ENCODE measurements at regions not wholly inside any gene's neighbourhood (a gene's known extent, or its start where the extent isn't known, plus 50 kb on each side); places are given as distances from the start of the nearest gene placed in this dataset.
A peak's percentile ranks its signal among the peaks of the same experiment; 100 is the strongest.

DNA sequence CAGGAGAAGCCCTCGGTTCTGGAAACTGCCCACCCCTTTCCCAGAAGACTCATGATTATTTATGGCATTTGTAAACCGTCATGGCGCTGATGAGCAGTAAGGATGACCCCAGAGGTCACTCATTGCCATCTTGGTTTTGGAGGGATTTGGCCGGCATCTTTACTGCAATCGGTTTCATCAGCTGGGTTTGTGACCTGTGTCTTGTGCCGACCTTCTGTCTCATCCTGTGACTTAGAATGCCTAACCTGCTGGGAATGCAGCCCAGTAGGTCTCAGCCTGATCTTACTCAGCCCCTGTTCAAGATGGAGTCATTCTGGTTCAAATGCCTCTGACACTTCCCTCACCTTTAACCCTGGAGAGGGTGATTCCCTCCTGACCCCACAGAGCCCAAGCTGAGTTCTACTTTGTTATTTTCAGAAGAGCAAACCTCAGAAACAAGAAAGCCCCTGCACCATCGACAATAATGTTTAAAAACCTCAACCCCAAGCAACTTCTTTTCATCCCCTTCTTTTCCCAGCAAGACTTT, 105.5 kb upstream of the SFSWAP start:
- Histone ChIP-seq H3K4me3 (no peak overlapping the region), H3K27me3 (replicated peaks; ENCODE audit: insufficient read depth) (no peaks in the 10 kb centered on the region), H3K27ac (no peak overlapping the region), H3K36me3 (no peaks in the 10 kb centered on the region), H3K9me3 (no peaks in the 10 kb centered on the region), H3K4me1 (ENCODE audit: control insufficient read depth in 1 of 2, low read depth in 2 of 2) (no peaks in the 10 kb centered on the region)
- ATAC-seq (ENCODE audit: insufficient number of reproducible peaks, low FRiP score, low read depth) (no peak), DNase-seq (ENCODE audit: low spot score) (no peak)
- TF ChIP-seq, protein P1, sequence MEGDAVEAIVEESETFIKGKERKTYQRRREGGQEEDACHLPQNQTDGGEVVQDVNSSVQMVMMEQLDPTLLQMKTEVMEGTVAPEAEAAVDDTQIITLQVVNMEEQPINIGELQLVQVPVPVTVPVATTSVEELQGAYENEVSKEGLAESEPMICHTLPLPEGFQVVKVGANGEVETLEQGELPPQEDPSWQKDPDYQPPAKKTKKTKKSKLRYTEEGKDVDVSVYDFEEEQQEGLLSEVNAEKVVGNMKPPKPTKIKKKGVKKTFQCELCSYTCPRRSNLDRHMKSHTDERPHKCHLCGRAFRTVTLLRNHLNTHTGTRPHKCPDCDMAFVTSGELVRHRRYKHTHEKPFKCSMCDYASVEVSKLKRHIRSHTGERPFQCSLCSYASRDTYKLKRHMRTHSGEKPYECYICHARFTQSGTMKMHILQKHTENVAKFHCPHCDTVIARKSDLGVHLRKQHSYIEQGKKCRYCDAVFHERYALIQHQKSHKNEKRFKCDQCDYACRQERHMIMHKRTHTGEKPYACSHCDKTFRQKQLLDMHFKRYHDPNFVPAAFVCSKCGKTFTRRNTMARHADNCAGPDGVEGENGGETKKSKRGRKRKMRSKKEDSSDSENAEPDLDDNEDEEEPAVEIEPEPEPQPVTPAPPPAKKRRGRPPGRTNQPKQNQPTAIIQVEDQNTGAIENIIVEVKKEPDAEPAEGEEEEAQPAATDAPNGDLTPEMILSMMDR (IDR thresholded peaks at IDR 0.05) = no peak

DNA sequence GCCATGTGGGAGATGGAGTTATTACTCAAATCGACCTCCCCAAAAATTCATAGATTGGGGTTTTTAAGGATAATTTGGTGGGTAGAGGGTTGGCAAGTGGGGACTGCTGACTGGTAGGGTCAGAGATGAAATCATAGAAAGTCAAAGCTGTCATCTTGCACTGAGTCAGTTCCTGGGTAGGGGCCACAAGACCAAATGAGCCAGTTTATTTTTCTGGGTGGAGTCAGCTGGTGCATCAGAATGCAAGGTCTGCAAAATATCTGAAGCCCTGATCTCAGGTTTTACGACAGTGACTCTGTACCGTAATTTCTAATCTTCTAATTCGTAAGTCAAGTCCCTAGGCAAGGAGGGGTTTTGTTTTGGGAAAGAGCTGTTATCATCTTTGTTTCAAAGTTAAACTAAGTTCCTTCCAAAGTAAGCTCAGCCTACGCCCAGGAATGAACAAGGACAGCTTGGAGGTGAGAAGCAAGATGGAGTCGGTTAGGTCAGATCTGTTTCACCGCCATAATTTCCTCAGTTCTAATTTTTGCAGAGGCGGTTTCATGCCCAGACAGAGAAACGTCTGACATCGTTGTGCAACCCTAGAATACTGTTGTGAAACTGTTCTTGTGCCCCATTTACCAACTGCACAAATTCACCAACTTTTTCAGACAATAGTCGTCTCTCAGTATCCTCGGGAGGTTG, 104.5 kb upstream of the SFSWAP start:
- Histone ChIP-seq H3K27ac (no peak overlapping the region), H3K27me3 (replicated peaks; ENCODE audit: insufficient read depth) (no peaks in the 10 kb centered on the region), H3K36me3 (no peaks in the 10 kb centered on the region), H3K4me1 (ENCODE audit: control insufficient read depth in 1 of 2, low read depth in 2 of 2) (no peaks in the 10 kb centered on the region), H3K4me3 (no peak overlapping the region), H3K9me3 (no peaks in the 10 kb centered on the region)
- no peak for ATAC-seq (ENCODE audit: insufficient number of reproducible peaks, low FRiP score, low read depth)
- TF ChIP-seq, protein P1 (IDR thresholded peaks at IDR 0.05) = no peak
- DNase-seq (ENCODE audit: low spot score) = no peak

DNA sequence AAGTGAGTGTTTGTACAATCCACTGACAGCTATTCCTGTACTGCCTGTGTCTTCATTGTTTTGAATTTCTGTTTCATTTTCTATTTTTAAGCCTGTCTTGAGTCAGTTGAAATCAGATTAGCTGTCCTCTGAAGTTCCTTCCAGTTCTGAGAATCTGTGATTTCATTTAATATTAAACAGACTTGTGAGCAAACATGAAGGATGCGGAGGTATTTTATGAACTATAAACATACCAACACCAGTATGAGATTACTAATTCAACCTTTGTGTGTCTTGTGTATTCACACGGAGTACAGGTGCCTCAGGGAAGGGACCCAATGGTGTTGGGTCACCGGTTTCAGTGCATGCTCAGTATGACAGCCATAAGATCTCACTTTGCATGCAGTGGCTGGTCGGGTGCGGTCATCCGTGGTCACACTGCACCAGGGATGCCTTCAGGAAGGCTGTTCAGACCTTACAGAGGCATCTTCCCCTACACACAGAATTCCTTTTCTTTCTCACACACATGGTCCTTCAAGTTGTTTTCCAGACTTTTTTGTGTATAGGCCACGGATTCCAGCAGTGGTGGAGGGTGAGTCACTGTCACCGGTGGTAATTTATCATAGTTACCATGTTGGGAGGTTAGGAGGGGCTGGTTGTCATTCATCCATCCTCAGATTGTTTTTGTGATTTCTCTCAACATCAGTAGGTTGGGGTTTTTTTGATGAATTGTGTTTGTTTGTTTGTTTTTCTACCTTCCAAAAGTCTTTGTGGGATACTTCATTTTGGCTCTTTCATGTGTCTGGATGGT, 103.0 kb upstream of the SFSWAP start:
- Histone ChIP-seq H3K36me3 (no peaks in the 10 kb centered on the region), H3K27me3 (replicated peaks; ENCODE audit: insufficient read depth) (no peaks in the 10 kb centered on the region), H3K9me3 (no peaks in the 10 kb centered on the region), H3K4me3 (no peak overlapping the region), H3K27ac (no peak overlapping the region), H3K4me1 (ENCODE audit: control insufficient read depth in 1 of 2, low read depth in 2 of 2) (no peaks in the 10 kb centered on the region)
- no peak for ATAC-seq (ENCODE audit: insufficient number of reproducible peaks, low FRiP score, low read depth)
- TF ChIP-seq, protein P1 (IDR thresholded peaks at IDR 0.05) = no peak
- DNase-seq (ENCODE audit: low spot score) = no peak

DNA sequence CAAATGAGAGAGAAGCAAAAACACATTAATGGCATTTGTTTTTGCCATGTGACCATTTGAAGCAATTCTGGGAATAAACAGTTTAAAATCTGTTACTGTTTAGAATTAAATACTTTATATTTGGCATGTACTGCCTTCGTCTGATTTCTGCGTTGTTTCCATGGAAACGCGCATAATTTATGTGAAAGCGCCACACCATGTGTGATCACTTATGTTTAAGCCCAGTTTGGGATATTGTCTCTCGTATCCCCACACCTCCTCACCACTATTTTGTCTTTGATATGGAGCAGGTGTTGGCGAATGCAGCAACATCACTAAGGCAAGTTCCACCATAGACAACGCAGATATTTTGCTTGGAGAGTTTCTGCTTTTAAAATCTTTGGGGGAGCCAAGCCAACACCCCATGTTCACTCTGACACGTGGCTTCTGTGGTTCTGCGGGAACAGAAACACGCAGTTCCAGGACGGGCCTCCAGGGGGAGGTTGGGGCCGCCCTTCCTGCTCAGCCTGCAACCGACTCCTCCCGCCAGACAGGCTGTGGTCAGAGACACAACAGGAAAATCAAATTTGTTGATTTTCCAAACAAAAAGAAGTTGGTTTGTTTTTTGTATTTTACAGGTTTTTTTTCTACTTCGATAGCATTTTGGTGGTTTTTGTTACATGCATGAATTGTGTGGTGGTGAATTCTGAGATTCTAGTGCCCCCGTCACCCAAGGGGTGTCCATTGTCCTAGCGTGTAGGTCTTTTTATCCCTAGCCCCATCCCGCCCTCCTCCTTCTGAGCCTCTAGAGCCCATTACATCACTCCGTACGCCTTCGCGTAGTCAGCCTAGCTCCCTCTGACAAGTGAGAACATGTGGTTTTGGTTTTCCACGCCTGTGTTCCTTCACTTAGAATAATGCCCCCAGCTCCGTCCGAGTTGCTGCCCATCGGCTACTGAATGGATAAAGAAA, 101.9 kb upstream of the SFSWAP start:
- peak overlapping the region; percentile 17 for H3K4me3 ChIP-seq
- no peaks in the 10 kb centered on the region for H3K9me3 ChIP-seq
- H3K4me1 ChIP-seq (ENCODE audit: control insufficient read depth in 1 of 2, low read depth in 2 of 2) = no peaks in the 10 kb centered on the region
- no peak overlapping the region for H3K27ac ChIP-seq
- ATAC-seq (ENCODE audit: insufficient number of reproducible peaks, low FRiP score, low read depth) (peak; percentile 69), DNase-seq (ENCODE audit: low spot score) (no peak)
- no peaks in the 10 kb centered on the region for H3K36me3 ChIP-seq
- no peaks in the 10 kb centered on the region for H3K27me3 ChIP-seq (replicated peaks; ENCODE audit: insufficient read depth)
- TF ChIP-seq, protein P1 (IDR thresholded peaks at IDR 0.05) = peak; percentile 79

Data from thoracic aorta (tissue), 2 donors.